ENCODE measurements at regions not wholly inside any gene's neighbourhood (a gene's known extent, or its start where the extent isn't known, plus 50 kb on each side); places are given as distances from the start of the nearest gene placed in this dataset.

DNA sequence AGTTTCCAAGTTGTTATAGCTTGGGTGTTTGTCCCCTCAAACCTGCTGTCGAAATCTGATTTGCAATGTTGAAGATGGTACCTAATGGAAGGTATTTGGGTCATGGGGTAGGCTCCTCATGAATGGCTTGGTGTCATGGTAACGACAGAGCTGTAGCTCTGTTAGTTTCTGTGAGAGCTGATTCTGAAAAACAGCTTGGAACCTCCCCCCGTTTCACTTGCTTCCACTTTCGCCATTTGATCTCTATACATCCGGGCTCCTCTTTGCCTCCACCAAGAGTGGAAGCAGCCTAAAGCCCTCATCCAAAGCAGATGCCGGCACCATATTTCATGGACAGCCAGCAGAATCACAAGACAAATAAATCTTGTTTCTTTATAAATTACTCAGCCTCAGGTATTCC lies 1035.1 kb upstream of the SLC39A10 start:
- intact Hi-C loops (cut with DNase I) = no loop called here
- no peaks in the 10 kb centered on the region for H3K4me1 ChIP-seq (ENCODE audit: control insufficient read depth in 2 of 3, insufficient read depth in 2 of 3, low read depth in 1 of 3, low read length in 3 of 3)

DNA sequence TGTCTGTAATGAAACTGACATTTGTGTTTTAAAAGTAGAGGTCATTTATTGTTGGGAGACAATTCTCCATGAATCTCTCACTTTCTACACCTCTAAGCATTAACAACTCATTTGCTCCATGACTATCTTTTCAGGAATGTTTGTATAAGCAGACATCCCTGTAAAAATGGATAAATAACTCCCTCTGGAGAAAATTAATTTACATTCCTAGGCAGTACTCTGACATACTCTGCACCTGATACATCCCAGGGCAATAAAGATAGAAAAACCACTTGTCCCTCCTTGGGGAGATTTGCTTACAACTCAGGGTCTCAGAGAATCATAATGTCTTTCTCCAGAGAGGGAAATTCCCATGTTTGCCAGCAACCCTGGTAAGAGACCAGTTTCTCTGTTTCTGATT lies 1037.7 kb upstream of the SLC39A10 start:
- no peaks in the 10 kb centered on the region for H3K9me3 ChIP-seq (ENCODE audit: control insufficient read depth in 2 of 3, insufficient read depth in 1 of 3, low read length in 3 of 3)
- DNase-seq (no peak), FAIRE-seq (no peak)
- H3K4me3 ChIP-seq (ENCODE audit: low read length in 3 of 3) = no peak overlapping the region
- H3K9ac ChIP-seq (ENCODE audit: low read length in 3 of 3) = no peak overlapping the region
- H3K27me3 ChIP-seq (ENCODE audit: control insufficient read depth, insufficient read depth, low read length) = no peaks in the 10 kb centered on the region
- intact Hi-C loops (cut with DNase I) = no loop called here
- TF ChIP-seq, protein P1, sequence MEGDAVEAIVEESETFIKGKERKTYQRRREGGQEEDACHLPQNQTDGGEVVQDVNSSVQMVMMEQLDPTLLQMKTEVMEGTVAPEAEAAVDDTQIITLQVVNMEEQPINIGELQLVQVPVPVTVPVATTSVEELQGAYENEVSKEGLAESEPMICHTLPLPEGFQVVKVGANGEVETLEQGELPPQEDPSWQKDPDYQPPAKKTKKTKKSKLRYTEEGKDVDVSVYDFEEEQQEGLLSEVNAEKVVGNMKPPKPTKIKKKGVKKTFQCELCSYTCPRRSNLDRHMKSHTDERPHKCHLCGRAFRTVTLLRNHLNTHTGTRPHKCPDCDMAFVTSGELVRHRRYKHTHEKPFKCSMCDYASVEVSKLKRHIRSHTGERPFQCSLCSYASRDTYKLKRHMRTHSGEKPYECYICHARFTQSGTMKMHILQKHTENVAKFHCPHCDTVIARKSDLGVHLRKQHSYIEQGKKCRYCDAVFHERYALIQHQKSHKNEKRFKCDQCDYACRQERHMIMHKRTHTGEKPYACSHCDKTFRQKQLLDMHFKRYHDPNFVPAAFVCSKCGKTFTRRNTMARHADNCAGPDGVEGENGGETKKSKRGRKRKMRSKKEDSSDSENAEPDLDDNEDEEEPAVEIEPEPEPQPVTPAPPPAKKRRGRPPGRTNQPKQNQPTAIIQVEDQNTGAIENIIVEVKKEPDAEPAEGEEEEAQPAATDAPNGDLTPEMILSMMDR (IDR thresholded peaks at IDR 0.05; ENCODE audit: borderline replicate concordance, extremely low read depth, insufficient read depth) = no peak
- no peaks in the 10 kb centered on the region for H3K36me3 ChIP-seq (ENCODE audit: control insufficient read depth in 2 of 3, insufficient read depth in 3 of 3, low read length in 3 of 3)
- no peaks in the 10 kb centered on the region for H3K4me1 ChIP-seq (ENCODE audit: control insufficient read depth in 2 of 3, insufficient read depth in 2 of 3, low read depth in 1 of 3, low read length in 3 of 3)
- H3K27ac ChIP-seq (ENCODE audit: low read depth in 2 of 2, low read length in 2 of 2) = no peak overlapping the region

More for the DNA sequence above, 1035.1 kb upstream of the SLC39A10 start:
- no peak overlapping the region for H3K27ac ChIP-seq (ENCODE audit: low read depth in 2 of 2, low read length in 2 of 2)
- no peak for FAIRE-seq
- H3K27me3 ChIP-seq (ENCODE audit: control insufficient read depth, insufficient read depth, low read length) = no peaks in the 10 kb centered on the region
- no peaks in the 10 kb centered on the region for H3K9me3 ChIP-seq (ENCODE audit: control insufficient read depth in 2 of 3, insufficient read depth in 1 of 3, low read length in 3 of 3)
- H3K9ac ChIP-seq (ENCODE audit: low read length in 3 of 3) = no peak overlapping the region
- DNase-seq = no peak
- H3K36me3 ChIP-seq (ENCODE audit: control insufficient read depth in 2 of 3, insufficient read depth in 3 of 3, low read length in 3 of 3) = no peaks in the 10 kb centered on the region
- TF ChIP-seq, protein P1 (IDR thresholded peaks at IDR 0.05; ENCODE audit: borderline replicate concordance, extremely low read depth, insufficient read depth) = no peak
- no peak overlapping the region for H3K4me3 ChIP-seq (ENCODE audit: low read length in 3 of 3)

DNA sequence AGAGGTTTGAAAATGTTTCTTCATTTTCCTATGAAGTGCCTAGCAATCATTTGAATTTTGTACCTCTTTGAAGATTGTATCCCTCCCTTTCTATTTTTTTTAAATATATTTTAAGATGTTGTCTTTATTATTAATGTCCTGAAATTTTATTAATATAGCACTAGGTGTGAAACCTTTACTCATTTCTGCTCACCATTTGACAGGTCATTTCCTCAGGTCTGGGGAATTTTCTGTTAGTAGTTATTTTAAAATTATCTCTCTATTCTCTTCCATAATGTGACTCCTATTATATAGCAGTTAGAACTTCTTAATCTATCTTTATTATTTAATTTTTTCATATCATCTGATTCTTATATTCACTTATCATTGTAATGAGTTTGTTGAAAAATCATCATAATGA lies 1038.6 kb upstream of the SLC39A10 start:
- Histone ChIP-seq H3K4me1 (ENCODE audit: control insufficient read depth in 2 of 3, insufficient read depth in 2 of 3, low read depth in 1 of 3, low read length in 3 of 3) (no peaks in the 10 kb centered on the region), H3K4me3 (ENCODE audit: low read length in 3 of 3) (no peak overlapping the region), H3K27ac (ENCODE audit: low read depth in 2 of 2, low read length in 2 of 2) (no peak overlapping the region), H3K36me3 (ENCODE audit: control insufficient read depth in 2 of 3, insufficient read depth in 3 of 3, low read length in 3 of 3) (no peaks in the 10 kb centered on the region), H3K27me3 (ENCODE audit: control insufficient read depth, insufficient read depth, low read length) (no peaks in the 10 kb centered on the region), H3K9me3 (ENCODE audit: control insufficient read depth in 2 of 3, insufficient read depth in 1 of 3, low read length in 3 of 3) (no peaks in the 10 kb centered on the region), H3K9ac (ENCODE audit: low read length in 3 of 3) (no peak overlapping the region)
- FAIRE-seq (no peak), DNase-seq (no peak)
- intact Hi-C loops (cut with DNase I) = no loop called here
- TF ChIP-seq, protein P1 (IDR thresholded peaks at IDR 0.05; ENCODE audit: borderline replicate concordance, extremely low read depth, insufficient read depth) = no peak

DNA sequence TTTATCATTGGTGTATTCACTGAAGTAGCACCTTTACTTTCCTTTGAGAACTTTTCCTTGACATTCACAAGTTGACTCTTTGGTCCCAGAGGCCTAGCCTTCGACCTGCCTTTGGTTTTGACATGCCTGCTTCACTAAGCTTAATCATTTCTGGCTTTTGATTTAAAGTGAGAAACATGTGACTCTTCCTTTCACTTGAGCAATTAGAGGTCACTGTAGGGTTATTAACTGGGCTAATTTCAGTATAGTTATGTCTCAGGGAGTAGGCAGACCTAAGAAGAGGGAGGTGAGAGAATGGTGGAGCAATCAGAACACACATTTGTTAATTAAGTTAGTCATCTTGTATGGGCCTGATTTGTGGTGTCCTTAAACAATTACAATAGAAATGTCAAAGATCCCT lies 1040.7 kb upstream of the SLC39A10 start:
- Histone ChIP-seq H3K4me3 (ENCODE audit: low read length in 3 of 3) (no peak overlapping the region), H3K4me1 (ENCODE audit: control insufficient read depth in 2 of 3, insufficient read depth in 2 of 3, low read depth in 1 of 3, low read length in 3 of 3) (no peaks in the 10 kb centered on the region), H3K27ac (ENCODE audit: low read depth in 2 of 2, low read length in 2 of 2) (no peak overlapping the region), H3K9me3 (ENCODE audit: control insufficient read depth in 2 of 3, insufficient read depth in 1 of 3, low read length in 3 of 3) (no peaks in the 10 kb centered on the region), H3K36me3 (ENCODE audit: control insufficient read depth in 2 of 3, insufficient read depth in 3 of 3, low read length in 3 of 3) (no peaks in the 10 kb centered on the region), H3K27me3 (ENCODE audit: control insufficient read depth, insufficient read depth, low read length) (no peaks in the 10 kb centered on the region), H3K9ac (ENCODE audit: low read length in 3 of 3) (no peak overlapping the region)
- intact Hi-C loops (cut with DNase I) = no loop called here
- FAIRE-seq (no peak), DNase-seq (no peak)
- TF ChIP-seq, protein P1 (IDR thresholded peaks at IDR 0.05; ENCODE audit: borderline replicate concordance, extremely low read depth, insufficient read depth) = no peak
